ENCODE measurements at regions not wholly inside any gene's neighbourhood (a gene's known extent, or its start where the extent isn't known, plus 50 kb on each side); places are given as distances from the start of the nearest gene placed in this dataset.
"Not testable (repeated sequence)": the region's sequence is repeated elsewhere in the genome, so short reads cannot be mapped to it uniquely, and the experiment has no call there.

DNA sequence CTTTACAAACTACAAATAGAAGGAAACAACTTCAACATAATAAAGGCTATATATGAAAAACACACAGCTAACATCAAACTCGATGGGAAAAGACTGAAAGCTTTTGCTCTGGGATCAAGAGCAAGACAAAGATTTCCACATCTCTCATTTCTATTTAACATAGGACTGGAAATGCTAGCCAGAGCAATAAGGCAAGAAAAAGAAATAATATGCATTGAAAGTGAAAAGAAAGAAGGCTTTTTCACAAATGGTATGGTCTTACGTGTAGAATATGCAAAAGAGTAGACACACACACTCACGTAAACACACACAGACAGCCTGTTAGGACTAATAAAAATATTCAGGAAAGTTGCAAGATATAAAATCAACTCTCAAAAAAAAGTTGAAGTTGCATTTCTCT is 660.5 kb upstream of the PCDH10 start:
- DNase-seq (ENCODE audit: low read depth, low spot score), result no peak
- H3K4me3 ChIP-seq (ENCODE audit: low read length), result no peak overlapping the region

DNA sequence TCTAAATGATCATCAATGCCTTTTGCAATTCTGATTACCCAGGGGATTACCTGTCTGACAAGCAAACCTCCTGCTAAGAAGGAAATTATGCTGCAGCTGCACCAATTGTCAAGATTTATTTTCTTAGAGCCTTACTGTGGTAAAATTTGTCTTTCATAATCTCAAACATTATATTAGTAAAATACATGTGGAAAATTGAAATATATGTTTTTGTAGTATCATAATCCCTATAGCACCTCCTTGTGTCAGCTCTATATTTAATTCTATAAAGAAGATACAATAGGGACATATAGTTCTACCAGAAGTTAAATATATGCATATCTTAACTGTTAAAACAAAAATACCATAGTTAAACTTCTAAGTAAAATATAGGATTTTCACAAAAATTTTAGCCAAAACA is 655.6 kb upstream of the PCDH10 start:
- no peak for DNase-seq (ENCODE audit: low read depth, low spot score)
- H3K4me3 ChIP-seq (ENCODE audit: low read length), result no peak overlapping the region

GRCh38 chr4:132495267-132495812 is 653.8 kb upstream of the PCDH10 start:
- H3K4me3 ChIP-seq (ENCODE audit: low read length); DNase-seq (ENCODE audit: low read depth, low spot score): not testable (repeated sequence)

- H3K4me3 ChIP-seq (ENCODE audit: low read length), result no peak overlapping the region
- DNase-seq (ENCODE audit: low read depth, low spot score), result no peak
These were observed 650.9 kb upstream of the PCDH10 start for GRCh38 chr4:132498215-132498614.

DNA sequence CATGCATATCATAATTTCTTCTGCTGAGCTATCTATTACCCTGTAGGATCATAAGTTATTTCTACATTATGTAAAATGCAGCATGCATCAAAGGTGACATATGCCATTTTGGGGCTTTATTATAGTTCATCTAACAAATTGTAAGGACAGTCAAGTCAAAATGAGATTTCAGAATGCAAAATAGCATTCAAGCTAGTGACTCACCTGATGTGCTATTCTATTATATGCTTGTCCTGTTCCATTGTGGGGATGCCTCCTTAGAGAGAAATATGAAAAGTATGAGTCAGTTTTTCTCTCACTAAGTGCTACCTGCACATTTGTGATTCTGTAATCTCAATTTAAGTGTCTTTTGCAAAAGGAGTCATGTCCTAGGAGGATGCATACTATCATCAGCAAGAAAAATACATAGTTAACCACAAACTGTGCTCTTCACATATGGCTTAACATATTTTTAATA is 647.0 kb upstream of the PCDH10 start:
- no peak for DNase-seq (ENCODE audit: low read depth, low spot score)

DNA sequence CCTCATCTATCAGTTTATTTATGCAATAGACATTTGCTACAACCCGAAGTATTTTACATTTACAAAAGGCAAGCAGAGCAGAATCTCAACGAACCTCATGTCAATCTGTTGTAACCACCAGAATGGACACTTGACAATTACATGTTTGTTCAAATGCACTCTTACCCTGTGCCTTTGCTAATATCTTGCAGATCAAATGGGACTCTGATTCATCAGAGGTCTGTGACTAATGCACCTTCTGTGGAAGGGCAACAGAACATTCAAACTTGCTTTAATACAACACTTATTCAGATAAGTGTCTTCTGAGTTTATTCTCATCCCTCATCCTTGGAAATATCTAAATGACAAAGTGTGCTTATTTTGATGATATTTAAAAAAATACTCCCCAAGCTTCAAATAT is 644.7 kb upstream of the PCDH10 start:
- H3K4me3 ChIP-seq (ENCODE audit: low read length), result no peak overlapping the region
- DNase-seq (ENCODE audit: low read depth, low spot score), result no peak

More for the DNA sequence above, 647.0 kb upstream of the PCDH10 start:
- no peak overlapping the region for H3K4me3 ChIP-seq (ENCODE audit: low read length)

DNA sequence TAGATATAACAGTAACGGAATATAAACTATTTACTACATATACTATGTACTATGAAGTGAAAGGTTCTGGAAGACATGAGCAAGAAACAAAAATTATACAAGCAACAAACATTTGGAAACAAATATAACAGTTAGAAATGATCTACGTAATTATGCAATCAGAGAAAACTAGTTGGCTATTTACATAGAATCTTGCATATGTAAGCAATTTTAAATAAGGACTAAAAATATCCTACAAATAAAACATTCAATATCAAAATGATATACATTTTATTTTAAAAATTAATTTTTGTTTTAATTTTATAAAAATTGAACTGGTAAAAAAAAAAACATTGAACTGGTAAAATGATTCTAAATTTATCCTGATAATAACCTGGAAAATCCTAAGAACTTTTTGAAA is 642.5 kb upstream of the PCDH10 start:
- H3K4me3 ChIP-seq (ENCODE audit: low read length), result no peak overlapping the region
- DNase-seq (ENCODE audit: low read depth, low spot score), result no peak

- H3K4me3 ChIP-seq (ENCODE audit: low read length), result no peak overlapping the region
- no peak for DNase-seq (ENCODE audit: low read depth, low spot score)
These were observed 635.6 kb upstream of the PCDH10 start for GRCh38 chr4:132513491-132513890.

GRCh38 chr4:132526652-132527051 is 622.4 kb upstream of the PCDH10 start:
- DNase-seq (ENCODE audit: low read depth, low spot score), result no peak
- H3K4me3 ChIP-seq (ENCODE audit: low read length), result no peak overlapping the region

GRCh38 chr4:132527817-132528216 is 621.3 kb upstream of the PCDH10 start:
- no peak overlapping the region for H3K4me3 ChIP-seq (ENCODE audit: low read length)
- no peak for DNase-seq (ENCODE audit: low read depth, low spot score)

- no peak overlapping the region for H3K4me3 ChIP-seq (ENCODE audit: low read length)
- DNase-seq (ENCODE audit: low read depth, low spot score), result no peak
These were observed 618.2 kb upstream of the PCDH10 start for GRCh38 chr4:132530861-132531260.

DNA sequence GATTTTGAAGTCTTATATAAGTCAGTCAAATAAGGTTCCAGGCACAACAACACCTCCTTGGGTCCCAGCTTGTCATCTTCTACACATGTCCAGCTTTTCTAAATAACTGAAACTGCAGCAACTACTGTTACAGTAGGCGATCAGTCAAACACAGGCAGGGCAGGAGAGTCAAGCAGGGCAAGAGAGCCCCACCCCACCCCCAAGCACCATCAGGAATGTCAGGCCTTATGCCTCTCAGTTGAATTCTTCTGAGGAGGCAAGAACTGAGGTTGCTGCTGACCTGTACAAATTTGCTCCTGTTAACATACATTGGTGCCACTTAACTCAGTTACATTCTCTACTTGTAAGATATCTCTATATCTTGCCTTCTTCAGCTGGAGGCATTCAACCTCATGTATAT is 608.8 kb upstream of the PCDH10 start:
- no peak for DNase-seq (ENCODE audit: low read depth, low spot score)
- no peak overlapping the region for H3K4me3 ChIP-seq (ENCODE audit: low read length)

- no peak for DNase-seq (ENCODE audit: low read depth, low spot score)
- H3K4me3 ChIP-seq (ENCODE audit: low read length), result no peak overlapping the region
These were observed 608.3 kb upstream of the PCDH10 start for GRCh38 chr4:132540797-132541196.

DNA sequence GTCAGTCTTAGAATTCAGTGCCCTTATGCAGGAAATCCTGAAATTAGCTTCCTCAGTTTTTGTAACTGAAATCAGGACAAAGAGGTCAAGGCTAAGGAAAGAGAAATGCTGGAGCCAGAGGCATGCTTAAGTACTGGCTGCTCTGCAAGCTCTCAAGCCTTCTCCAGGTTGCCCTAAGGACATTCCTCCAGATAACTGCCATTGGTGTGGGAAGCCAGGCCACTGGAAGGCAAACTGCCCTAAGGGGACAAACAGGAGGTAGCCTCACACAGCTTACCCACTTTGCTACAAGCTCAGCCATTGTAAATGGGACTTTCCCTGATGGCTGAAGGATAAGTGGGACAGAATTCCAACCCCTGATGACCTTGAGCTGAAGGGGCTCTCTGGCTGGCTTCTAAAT is 606.9 kb upstream of the PCDH10 start:
- no peak overlapping the region for H3K4me3 ChIP-seq (ENCODE audit: low read length)
- DNase-seq (ENCODE audit: low read depth, low spot score), result no peak

GRCh38 chr4:132548463-132548862 is 600.6 kb upstream of the PCDH10 start:
- no peak overlapping the region for H3K4me3 ChIP-seq (ENCODE audit: low read length)
- DNase-seq (ENCODE audit: low read depth, low spot score), result no peak

GRCh38 chr4:132556316-132556715 is 592.8 kb upstream of the PCDH10 start:
- H3K4me3 ChIP-seq (ENCODE audit: low read length), result no peak overlapping the region
- no peak for DNase-seq (ENCODE audit: low read depth, low spot score)

DNA sequence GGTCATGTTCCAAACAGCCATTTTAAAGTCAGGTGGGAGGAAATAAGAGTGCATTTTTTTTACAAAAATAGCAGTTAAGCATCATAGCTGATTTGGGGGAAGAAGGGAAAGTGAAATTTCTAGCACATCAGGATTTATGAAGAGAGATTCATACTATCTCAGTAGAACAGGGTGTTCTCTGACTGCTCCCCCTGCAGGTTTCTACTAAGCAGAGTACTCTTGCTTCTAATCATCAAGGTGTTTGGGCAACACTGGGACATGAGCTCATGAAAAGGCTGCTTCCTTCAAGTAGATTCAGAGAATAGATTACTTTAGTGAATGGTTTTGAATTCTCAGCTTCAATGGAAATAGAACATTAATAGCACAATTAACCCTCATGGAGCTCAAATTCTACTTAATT is 591.4 kb upstream of the PCDH10 start:
- DNase-seq (ENCODE audit: low read depth, low spot score), result peak; percentile 21

GRCh38 chr4:132564920-132565319 is 584.2 kb upstream of the PCDH10 start:
- DNase-seq (ENCODE audit: low read depth, low spot score), result peak; percentile 9
- no peak overlapping the region for H3K4me3 ChIP-seq (ENCODE audit: low read length)

More for the DNA sequence above, 591.4 kb upstream of the PCDH10 start:
- H3K4me3 ChIP-seq (ENCODE audit: low read length), result no peak overlapping the region

- H3K4me3 ChIP-seq (ENCODE audit: low read length), result no peak overlapping the region
- DNase-seq (ENCODE audit: low read depth, low spot score), result no peak
These were observed 583.6 kb upstream of the PCDH10 start for GRCh38 chr4:132565542-132565941.

GRCh38 chr4:132572210-132572609 is 576.9 kb upstream of the PCDH10 start:
- H3K4me3 ChIP-seq (ENCODE audit: low read length), result no peak overlapping the region
- no peak for DNase-seq (ENCODE audit: low read depth, low spot score)

GRCh38 chr4:132587626-132588025 is 561.5 kb upstream of the PCDH10 start:
- DNase-seq (ENCODE audit: low read depth, low spot score), result no peak
- no peak overlapping the region for H3K4me3 ChIP-seq (ENCODE audit: low read length)

GRCh38 chr4:132592340-132592739 is 556.8 kb upstream of the PCDH10 start:
- DNase-seq (ENCODE audit: low read depth, low spot score), result no peak
- no peak overlapping the region for H3K4me3 ChIP-seq (ENCODE audit: low read length)
